Caco-2 (cell line): ENCODE measurements at regions not wholly inside any gene's neighbourhood (a gene's known extent, or its start where the extent isn't known, plus 50 kb on each side); places are given as distances from the start of the nearest gene placed in this dataset.

Experiments
- BruUV-seq: library from RNA; stranded (reverse); fragments of 400-500 nt; replicated peaks from 2 replicates; lab custom pipeline; 2021; lab: Mats Ljungman, UMichigan
- CTCF ChIA-PET: fragments of 300-600 bp; sonication (Branson Sonifier 250); formaldehyde crosslinking; loops from one replicate; lab custom pipeline; 2022; ENCODE audit warnings: antibody characterized with exemption; lab: Charles Lee
- POLR2A ChIA-PET: fragments of 300-600 bp; sonication (Branson Sonifier 250); formaldehyde crosslinking; loops from one replicate; lab custom pipeline; 2022; ENCODE audit warnings: antibody characterized with exemption; lab: Charles Lee
- DNase-seq, 2 experiments: peaks; one replicate each; pipeline versions ENCODE4 v3.0.0 to v3.0.0-alpha.2; 2020 to 2022
- H3K27me3 ChIP-seq: replicated peaks from 2 replicates; pipeline ENCODE4 v1.6.0; 2011; ENCODE audit warnings: low read length; ENCODE audit not compliant: control insufficient read depth, insufficient read depth
- H3K36me3 ChIP-seq: 2 replicates; pipeline ENCODE4 v1.5.1; 2011; ENCODE audit warnings: low read length; ENCODE audit not compliant: control insufficient read depth, insufficient read depth
- H3K4me1 ChIP-seq: fragments of 250-450 bp; sonication (Bioruptor Pico); 2 replicates; pipeline ENCODE4 v1.5.1; 2020; ENCODE audit warnings: mild to moderate bottlenecking
- H3K4me3 ChIP-seq: 2 replicates; pipeline ENCODE4 v1.5.1; 2011; ENCODE audit warnings: low read depth, mild to moderate bottlenecking, control low read depth, low read length
- H3K9me3 ChIP-seq: fragments of 250-450 bp; sonication (Bioruptor Pico); 2 replicates; pipeline ENCODE4 v1.5.1; 2020; ENCODE audit warnings: mild to moderate bottlenecking, moderate library complexity
- H3K27ac Mint-ChIP-seq: one replicate; pipeline ENCODE4 v1.8.0; 2022; ENCODE audit warnings: mixed read lengths; ENCODE audit not compliant: unreplicated experiment
- H3K27me3 Mint-ChIP-seq: one replicate; pipeline ENCODE4 v1.8.0; 2022; ENCODE audit warnings: mixed read lengths; ENCODE audit not compliant: insufficient read depth, unreplicated experiment
- H3K36me3 Mint-ChIP-seq: one replicate; pipeline ENCODE4 v1.8.0; 2022; ENCODE audit warnings: mild to moderate bottlenecking, mixed read lengths; ENCODE audit not compliant: insufficient read depth, unreplicated experiment
- H3K4me1 Mint-ChIP-seq: one replicate; pipeline ENCODE4 v1.8.0; 2022; ENCODE audit warnings: low read depth, mixed read lengths; ENCODE audit not compliant: unreplicated experiment
- H3K4me3 Mint-ChIP-seq: one replicate; pipeline ENCODE4 v1.8.0; 2022; ENCODE audit warnings: mild to moderate bottlenecking, moderate library complexity, mixed read lengths; ENCODE audit not compliant: unreplicated experiment
- H3K9me3 Mint-ChIP-seq: one replicate; pipeline ENCODE4 v1.8.0; 2022; ENCODE audit warnings: mixed read lengths; ENCODE audit not compliant: unreplicated experiment
- CTCF ChIP-seq, 2 experiments: fragments of 200-600 bp in 1 of 2; IDR thresholded peaks; 1 replicate in 1 of 2; 2 replicates in 1 of 2; pipeline versions ENCODE4 v1.5.1 to v1.8.0; 2011 to 2022; ENCODE audit warnings: antibody characterized with exemption in 1 of 2, control low read depth in 1 of 2, inconsistent platforms in 1 of 2, low read depth in 1 of 2, low read length in 1 of 2, mild to moderate bottlenecking in 1 of 2, moderate library complexity in 1 of 2; ENCODE audit not compliant: insufficient read depth in 1 of 2, severe bottlenecking in 1 of 2, unreplicated experiment in 1 of 2
- intact Hi-C: fragments of 100-400 bp; cut with micrococcal nuclease; formaldehyde crosslinking; loops from one replicate; pipeline ENCODE4 v1.10.0; 2022; ENCODE audit not compliant: unreplicated experiment

- CTCF ChIA-PET: no interaction called here
These were observed 54.7 kb upstream of the ANTXRL start for GRCh38 chr10:46232084-46232483.

DNA sequence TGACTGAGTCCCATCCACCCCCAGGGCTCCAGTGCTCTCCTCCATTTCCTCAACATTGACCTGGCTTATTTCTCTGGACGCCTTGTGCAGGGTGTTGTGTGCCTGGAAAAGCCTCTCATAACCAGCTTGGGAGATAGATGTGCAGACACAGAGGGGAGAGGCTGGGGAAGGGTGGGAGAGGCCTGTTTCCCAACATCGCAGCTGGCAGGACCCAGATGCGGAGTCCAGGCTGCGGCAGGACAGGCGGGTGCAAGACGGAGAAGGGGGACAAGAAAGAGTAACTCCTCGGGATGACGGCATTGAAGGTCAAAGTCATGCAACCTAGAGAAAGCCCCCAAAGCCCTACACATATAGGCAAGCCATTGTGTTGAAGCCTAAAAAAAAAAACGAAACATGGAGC, 54.1 kb upstream of the ANTXRL start:
- Mint-ChIP-seq H3K36me3 (no peaks in the 10 kb centered on the region), H3K4me3 (no peak overlapping the region), H3K9me3 (no peaks in the 10 kb centered on the region), H3K4me1 (peaks cover 9% of the 10 kb centered on the region), H3K27ac (no peak overlapping the region), H3K27me3 (peaks cover 2% of the 10 kb centered on the region)
- Histone ChIP-seq H3K36me3 (no peaks in the 10 kb centered on the region), H3K9me3 (no peaks in the 10 kb centered on the region), H3K27me3 (no peaks in the 10 kb centered on the region), H3K4me3 (no peak overlapping the region), H3K4me1 (peaks cover 10% of the 10 kb centered on the region)
- no peak for DNase-seq
- ChIA-PET CTCF (no interaction called here), POLR2A (no interaction called here)
- no peak for TF ChIP-seq CTCF (IDR thresholded peaks at IDR 0.05; ENCODE audit: insufficient read depth in 1 of 2, low read depth in 1 of 2, low read length in 1 of 2, severe bottlenecking in 1 of 2, unreplicated experiment in 1 of 2)
- BruUV-seq: no TSS peak
- intact Hi-C loops: no loop called here

More at GRCh38 chr10:46232084-46232483, 54.7 kb upstream of the ANTXRL start:
- POLR2A ChIA-PET: no interaction called here
- Histone ChIP-seq H3K9me3 (no peaks in the 10 kb centered on the region), H3K36me3 (no peaks in the 10 kb centered on the region), H3K4me1 (peaks cover 10% of the 10 kb centered on the region), H3K4me3 (no peak overlapping the region), H3K27me3 (no peaks in the 10 kb centered on the region)
- no peaks in the 10 kb centered on the region for H3K36me3 Mint-ChIP-seq
- DNase-seq: no peak
- peaks cover 2% of the 10 kb centered on the region for H3K27me3 Mint-ChIP-seq
- no peak for TF ChIP-seq CTCF (IDR thresholded peaks at IDR 0.05; ENCODE audit: insufficient read depth in 1 of 2, low read depth in 1 of 2, low read length in 1 of 2, severe bottlenecking in 1 of 2, unreplicated experiment in 1 of 2)
- no TSS peak for BruUV-seq
- H3K27ac Mint-ChIP-seq: no peak overlapping the region
- H3K4me3 Mint-ChIP-seq: no peak overlapping the region
- H3K4me1 Mint-ChIP-seq: peaks cover 9% of the 10 kb centered on the region
- intact Hi-C loops: no loop called here
- H3K9me3 Mint-ChIP-seq: no peaks in the 10 kb centered on the region

GRCh38 chr10:46233181-46233580, 53.6 kb upstream of the ANTXRL start:
- H3K9me3 ChIP-seq: no peaks in the 10 kb centered on the region
- ChIA-PET CTCF (no interaction called here), POLR2A (no interaction called here)
- H3K4me1 Mint-ChIP-seq: peaks cover 9% of the 10 kb centered on the region
- H3K27me3 Mint-ChIP-seq: peaks cover 2% of the 10 kb centered on the region
- H3K9me3 Mint-ChIP-seq: no peaks in the 10 kb centered on the region
- no peak for DNase-seq
- BruUV-seq: no TSS peak
- H3K4me3 ChIP-seq: no peak overlapping the region
- no peak for TF ChIP-seq CTCF (IDR thresholded peaks at IDR 0.05; ENCODE audit: insufficient read depth in 1 of 2, low read depth in 1 of 2, low read length in 1 of 2, severe bottlenecking in 1 of 2, unreplicated experiment in 1 of 2)
- no peaks in the 10 kb centered on the region for H3K36me3 Mint-ChIP-seq
- H3K27me3 ChIP-seq: no peaks in the 10 kb centered on the region
- H3K4me1 ChIP-seq: peaks cover 10% of the 10 kb centered on the region
- no peak overlapping the region for H3K27ac Mint-ChIP-seq
- intact Hi-C loops: no loop called here
- H3K4me3 Mint-ChIP-seq: no peak overlapping the region
- H3K36me3 ChIP-seq: no peaks in the 10 kb centered on the region
